HCT116 (cell line): ENCODE measurements at regions not wholly inside any gene's neighbourhood (a gene's known extent, or its start where the extent isn't known, plus 50 kb on each side); places are given as distances from the start of the nearest gene placed in this dataset.

ENCODE experiments used
- ATAC-seq: fragments of 200-7000 bp; cut with Tn5 transposase; 2 replicates; pipeline ENCODE4 v1.9.1; 2020; ENCODE audit warnings: mild to moderate bottlenecking, moderate library complexity
- BruUV-seq: library from RNA; stranded (reverse); fragments of 400-500 nt; replicated peaks from 2 replicates; lab custom pipeline; 2021; lab: Mats Ljungman, UMichigan
- CTCF ChIA-PET: fragments of 300-600 bp; sonication (Branson Sonifier 250); formaldehyde crosslinking; loops from one replicate; lab custom pipeline; 2021; ENCODE audit warnings: antibody characterized with exemption; lab: Charles Lee
- POLR2A ChIA-PET: fragments of 300-600, 350-600 bp; sonication (Branson Sonifier 250); formaldehyde crosslinking; loops from one replicate; lab custom pipeline; 2021; ENCODE audit warnings: antibody characterized with exemption; lab: Charles Lee
- RAD21 ChIA-PET, 2 experiments: fragments of 300-600 bp; sonication (Branson Sonifier 250); formaldehyde crosslinking; loops; one replicate each; lab custom pipeline; 2023; ENCODE audit warnings: low total read pairs in 2 of 2; ENCODE audit not compliant: uncharacterized antibody in 2 of 2, unreplicated experiment in 2 of 2, low non-redundant PET in 1 of 2; lab: Charles Lee
- DNase-seq: peaks from one replicate; pipeline ENCODE4 v3.0.0-alpha.2; 2010; ENCODE audit warnings: low read depth, low spot score
- H2AFZ ChIP-seq: fragments of 200-600 bp; shearing (Covaris generic), sonication (generic); 2 replicates; pipeline ENCODE4 v1.6.1; 2017; ENCODE audit warnings: low read depth, mixed run types, mixed read lengths, antibody characterized with exemption, low read length; ENCODE audit not compliant: poor library complexity, severe bottlenecking
- H3K27ac ChIP-seq: 2 replicates; pipeline ENCODE4 v1.5.1; 2012; ENCODE audit warnings: low read depth, low read length
- H3K27me3 ChIP-seq: fragments of 200-600 bp; sonication (generic); 2 replicates; pipeline ENCODE4 v1.6.1; 2016; ENCODE audit warnings: mixed run types, low read length, mixed read lengths; ENCODE audit not compliant: insufficient read depth
- H3K36me3 ChIP-seq, 2 experiments: fragments of 200-500 bp in 1 of 2; fragments of 200-600 bp in 1 of 2; sonication (Bioruptor generic) in 1 of 2; sonication (generic) in 1 of 2; 2 replicates each; pipeline versions ENCODE4 v1.5.1 to v1.6.1; 2014 to 2016; ENCODE audit warnings: low read length in 2 of 2, inconsistent platforms in 1 of 2, mixed read lengths in 1 of 2, mixed run types in 1 of 2; ENCODE audit not compliant: insufficient read depth in 2 of 2, control insufficient read depth in 1 of 2
- H3K4me1 ChIP-seq, 2 experiments: fragments of 200-600 bp in 1 of 2; sonication (generic) in 1 of 2; 2 replicates each; pipeline versions ENCODE4 v1.5.1 to v1.6.1; 2012 to 2017; ENCODE audit warnings: low read length in 2 of 2, inconsistent platforms in 1 of 2, mild to moderate bottlenecking in 1 of 2, mixed read lengths in 1 of 2, mixed run types in 1 of 2, moderate library complexity in 1 of 2; ENCODE audit not compliant: insufficient read depth in 2 of 2, control insufficient read depth in 1 of 2
- H3K4me2 ChIP-seq: fragments of 200-600 bp; sonication (generic); 2 replicates; pipeline ENCODE4 v1.6.1; 2017; ENCODE audit warnings: mixed run types, low read length, mixed read lengths
- H3K4me3 ChIP-seq, 2 experiments: fragments of 200-600 bp in 1 of 2; sonication (generic) in 1 of 2; replicated peaks in 1 of 2; 2 replicates each; pipeline ENCODE4 v1.5.1; 2011 to 2016; ENCODE audit warnings: low read length in 2 of 2, control low read depth in 1 of 2, low read depth in 1 of 2, mild to moderate bottlenecking in 1 of 2, mixed read lengths in 1 of 2, mixed run types in 1 of 2
- H3K79me2 ChIP-seq: fragments of 200-600 bp; sonication (generic); 2 replicates; pipeline ENCODE4 v1.6.1; 2017; ENCODE audit warnings: mild to moderate bottlenecking, mixed run types, low read length, moderate library complexity, mixed read lengths; ENCODE audit not compliant: insufficient read depth
- H3K9ac ChIP-seq: fragments of 200-600 bp; sonication (generic); 2 replicates; pipeline ENCODE4 v1.6.1; 2016; ENCODE audit warnings: low read length, mixed read lengths
- H3K9me2 ChIP-seq: fragments of 200-600 bp; sonication (generic), shearing (Covaris generic); 2 replicates; pipeline ENCODE4 v1.6.1; 2017; ENCODE audit warnings: mixed run types, mild to moderate bottlenecking, moderate library complexity; ENCODE audit not compliant: insufficient read depth
- H3K9me3 ChIP-seq, 2 experiments: fragments of 200-500 bp in 1 of 2; fragments of 200-600 bp in 1 of 2; sonication (Bioruptor generic) in 1 of 2; sonication (generic) in 1 of 2; 2 replicates each; pipeline ENCODE4 v1.6.1; 2014 to 2017; ENCODE audit warnings: low read length in 2 of 2, mixed read lengths in 2 of 2, inconsistent platforms in 1 of 2, low read depth in 1 of 2, mild to moderate bottlenecking in 1 of 2, mixed run types in 1 of 2, moderate library complexity in 1 of 2; ENCODE audit not compliant: control insufficient read depth in 1 of 2, insufficient read depth in 1 of 2
- H4K20me1 ChIP-seq: fragments of 200-600 bp; sonication (generic), shearing (Covaris generic); 2 replicates; pipeline ENCODE4 v1.6.1; 2017; ENCODE audit warnings: mixed run types, mild to moderate bottlenecking, moderate library complexity; ENCODE audit not compliant: insufficient read depth
- CEBPB ChIP-seq: IDR thresholded peaks from 2 replicates; pipeline ENCODE4 v1.6.1; 2012; ENCODE audit warnings: low read depth
- EGR1 ChIP-seq: IDR thresholded peaks from 2 replicates; pipeline ENCODE4 v1.6.1; 2012; ENCODE audit warnings: low read depth
- ELF1 ChIP-seq: IDR thresholded peaks from 2 replicates; pipeline ENCODE4 v1.6.1; 2012; ENCODE audit warnings: low read depth, borderline replicate concordance
- FOSL1 ChIP-seq: IDR thresholded peaks from 2 replicates; pipeline ENCODE4 v1.6.1; 2012; ENCODE audit warnings: low read depth
- JUND ChIP-seq: IDR thresholded peaks from 2 replicates; pipeline ENCODE4 v1.6.1; 2012
- POLR2AphosphoS5 ChIP-seq: IDR thresholded peaks from 2 replicates; pipeline ENCODE4 v1.6.1; 2011; ENCODE audit warnings: mild to moderate bottlenecking, low read depth, low read length, moderate library complexity
- SP1 ChIP-seq: IDR thresholded peaks from 2 replicates; pipeline ENCODE4 v1.6.1; 2012; ENCODE audit warnings: low read depth
- SRF ChIP-seq: IDR thresholded peaks from 2 replicates; pipeline ENCODE4 v1.6.1; 2012; ENCODE audit warnings: low read depth
- TCF7L2 ChIP-seq: IDR thresholded peaks from 2 replicates; pipeline ENCODE4 v1.7.0; 2011; ENCODE audit warnings: borderline replicate concordance, inconsistent platforms; ENCODE audit not compliant: insufficient read depth, insufficient read length; ENCODE audit errors: extremely low read depth
- YY1 ChIP-seq: IDR thresholded peaks from 2 replicates; pipeline ENCODE4 v1.6.1; 2011; ENCODE audit warnings: low read length, low read depth, moderate library complexity, mild to moderate bottlenecking; ENCODE audit not compliant: insufficient replicate concordance; ENCODE audit errors: extremely low read depth
- intact Hi-C: fragments of 100-400 bp; cut with micrococcal nuclease; formaldehyde crosslinking; loops from 2 replicates; pipeline ENCODE4 v1.10.0; 2022
- TF ChIP-seq, protein P1 (sequence below): IDR thresholded peaks from 2 replicates; pipeline ENCODE4 v1.6.1; 2011; ENCODE audit warnings: mild to moderate bottlenecking, low read length, moderate library complexity; ENCODE audit not compliant: insufficient replicate concordance; ENCODE audit errors: extremely low read depth
- TF ChIP-seq, protein P2 (sequence below): IDR thresholded peaks from 2 replicates; pipeline ENCODE4 v1.6.1; 2012
- TF ChIP-seq, protein P3 (sequence below): IDR thresholded peaks from 2 replicates; pipeline ENCODE4 v1.6.1; 2012; ENCODE audit warnings: low read depth

DNA sequence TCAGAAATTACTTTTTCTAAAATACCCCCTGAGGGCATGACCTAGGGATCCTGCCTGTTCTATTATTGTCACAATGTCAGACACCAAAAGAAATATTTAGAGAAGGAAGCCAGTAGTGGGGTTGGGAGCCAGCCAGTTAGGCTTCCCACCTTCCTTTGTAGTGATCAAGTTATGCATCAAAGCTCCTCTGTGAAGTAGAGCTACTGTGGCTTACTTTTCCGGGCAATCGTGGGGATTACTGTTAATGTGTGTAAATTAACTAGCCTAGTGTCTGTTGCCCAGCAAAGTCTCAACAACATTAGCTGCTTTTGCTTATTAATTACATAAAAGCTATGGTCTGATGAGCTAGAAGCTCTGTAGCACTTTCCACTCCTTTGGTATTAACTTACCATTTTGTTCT lies 109.0 kb upstream of the PCAT7 start:
- Histone ChIP-seq H4K20me1 (no peaks in the 10 kb centered on the region; the same call in 1 of the 2 replicates), H3K4me1 (no peaks in the 10 kb centered on the region), H3K4me3 (no peak overlapping the region), H3K27ac (no peak overlapping the region), H3K79me2 (peaks cover 17% of the 10 kb centered on the region), H3K9me2 (no peaks in the 10 kb centered on the region), H3K9me3 (no peaks in the 10 kb centered on the region), H3K36me3 (peaks cover 3 to 23% of the 10 kb centered on the region in 2 experiments; a peak in 2 of 4 replicates), H3K9ac (no peak overlapping the region), H3K27me3 (no peaks in the 10 kb centered on the region), H3K4me2 (no peak overlapping the region), H2AFZ (no peak overlapping the region)
- no peak for ATAC-seq
- RAD21 ChIA-PET = no interaction called here
- POLR2A ChIA-PET = no interaction called here
- no peak for DNase-seq
- TF ChIP-seq SP1 = no peak
- TF ChIP-seq, protein P1, sequence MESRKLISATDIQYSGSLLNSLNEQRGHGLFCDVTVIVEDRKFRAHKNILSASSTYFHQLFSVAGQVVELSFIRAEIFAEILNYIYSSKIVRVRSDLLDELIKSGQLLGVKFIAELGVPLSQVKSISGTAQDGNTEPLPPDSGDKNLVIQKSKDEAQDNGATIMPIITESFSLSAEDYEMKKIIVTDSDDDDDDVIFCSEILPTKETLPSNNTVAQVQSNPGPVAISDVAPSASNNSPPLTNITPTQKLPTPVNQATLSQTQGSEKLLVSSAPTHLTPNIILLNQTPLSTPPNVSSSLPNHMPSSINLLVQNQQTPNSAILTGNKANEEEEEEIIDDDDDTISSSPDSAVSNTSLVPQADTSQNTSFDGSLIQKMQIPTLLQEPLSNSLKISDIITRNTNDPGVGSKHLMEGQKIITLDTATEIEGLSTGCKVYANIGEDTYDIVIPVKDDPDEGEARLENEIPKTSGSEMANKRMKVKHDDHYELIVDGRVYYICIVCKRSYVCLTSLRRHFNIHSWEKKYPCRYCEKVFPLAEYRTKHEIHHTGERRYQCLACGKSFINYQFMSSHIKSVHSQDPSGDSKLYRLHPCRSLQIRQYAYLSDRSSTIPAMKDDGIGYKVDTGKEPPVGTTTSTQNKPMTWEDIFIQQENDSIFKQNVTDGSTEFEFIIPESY = no peak
- TF ChIP-seq, protein P2, sequence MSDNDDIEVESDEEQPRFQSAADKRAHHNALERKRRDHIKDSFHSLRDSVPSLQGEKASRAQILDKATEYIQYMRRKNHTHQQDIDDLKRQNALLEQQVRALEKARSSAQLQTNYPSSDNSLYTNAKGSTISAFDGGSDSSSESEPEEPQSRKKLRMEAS = no peak
- TF ChIP-seq ELF1 = no peak
- TF ChIP-seq FOSL1 = no peak
- no peak for TF ChIP-seq POLR2AphosphoS5
- no peak for TF ChIP-seq CEBPB
- no peak for TF ChIP-seq TCF7L2
- TF ChIP-seq, protein P3, sequence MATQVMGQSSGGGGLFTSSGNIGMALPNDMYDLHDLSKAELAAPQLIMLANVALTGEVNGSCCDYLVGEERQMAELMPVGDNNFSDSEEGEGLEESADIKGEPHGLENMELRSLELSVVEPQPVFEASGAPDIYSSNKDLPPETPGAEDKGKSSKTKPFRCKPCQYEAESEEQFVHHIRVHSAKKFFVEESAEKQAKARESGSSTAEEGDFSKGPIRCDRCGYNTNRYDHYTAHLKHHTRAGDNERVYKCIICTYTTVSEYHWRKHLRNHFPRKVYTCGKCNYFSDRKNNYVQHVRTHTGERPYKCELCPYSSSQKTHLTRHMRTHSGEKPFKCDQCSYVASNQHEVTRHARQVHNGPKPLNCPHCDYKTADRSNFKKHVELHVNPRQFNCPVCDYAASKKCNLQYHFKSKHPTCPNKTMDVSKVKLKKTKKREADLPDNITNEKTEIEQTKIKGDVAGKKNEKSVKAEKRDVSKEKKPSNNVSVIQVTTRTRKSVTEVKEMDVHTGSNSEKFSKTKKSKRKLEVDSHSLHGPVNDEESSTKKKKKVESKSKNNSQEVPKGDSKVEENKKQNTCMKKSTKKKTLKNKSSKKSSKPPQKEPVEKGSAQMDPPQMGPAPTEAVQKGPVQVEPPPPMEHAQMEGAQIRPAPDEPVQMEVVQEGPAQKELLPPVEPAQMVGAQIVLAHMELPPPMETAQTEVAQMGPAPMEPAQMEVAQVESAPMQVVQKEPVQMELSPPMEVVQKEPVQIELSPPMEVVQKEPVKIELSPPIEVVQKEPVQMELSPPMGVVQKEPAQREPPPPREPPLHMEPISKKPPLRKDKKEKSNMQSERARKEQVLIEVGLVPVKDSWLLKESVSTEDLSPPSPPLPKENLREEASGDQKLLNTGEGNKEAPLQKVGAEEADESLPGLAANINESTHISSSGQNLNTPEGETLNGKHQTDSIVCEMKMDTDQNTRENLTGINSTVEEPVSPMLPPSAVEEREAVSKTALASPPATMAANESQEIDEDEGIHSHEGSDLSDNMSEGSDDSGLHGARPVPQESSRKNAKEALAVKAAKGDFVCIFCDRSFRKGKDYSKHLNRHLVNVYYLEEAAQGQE = no peak
- TF ChIP-seq JUND = no peak
- no peak for TF ChIP-seq YY1
- no peak for TF ChIP-seq EGR1
- no peak for TF ChIP-seq SRF
- CTCF ChIA-PET = no interaction called here
- no TSS peak for BruUV-seq
- intact Hi-C loops = no loop called here
